CD4-positive, alpha-beta T cell treated with Interleukin-6 at 100 ng/mL for 8 hours (primary cell): ENCODE measurements at regions not wholly inside any gene's neighbourhood (a gene's known extent, or its start where the extent isn't known, plus 50 kb on each side); places are given as distances from the start of the nearest gene placed in this dataset.
"Not testable (repeated sequence)": the region's sequence is repeated elsewhere in the genome, so short reads cannot be mapped to it uniquely, and the experiment has no call there.

Source experiments
- DNase-seq: peaks from one replicate; pipeline ENCODE4 v3.0.0-alpha.2; 2020; ENCODE audit warnings: mixed read lengths, low spot score

- DNase-seq, result no peak
Observed at GRCh38 chr4:12932203-12932788, 551.8 kb downstream of the RAB28 start.

GRCh38 chr4:12929784-12930183 lies 554.4 kb downstream of the RAB28 start:
- no peak for DNase-seq

- DNase-seq, result no peak
Observed at GRCh38 chr4:12928751-12929150, 555.4 kb downstream of the RAB28 start.

GRCh38 chr4:12926189-12927066 lies 557.7 kb downstream of the RAB28 start:
- no peak for DNase-seq

GRCh38 chr4:12924728-12925320 lies 559.3 kb downstream of the RAB28 start:
- no peak for DNase-seq

GRCh38 chr4:12924253-12924652 lies 559.9 kb downstream of the RAB28 start:
- no peak for DNase-seq

- DNase-seq, result no peak
Observed at GRCh38 chr4:12912896-12913418, 571.2 kb downstream of the RAB28 start.

- DNase-seq, result no peak
Observed at GRCh38 chr4:12911750-12912358, 572.3 kb downstream of the RAB28 start.

- not testable (repeated sequence) for DNase-seq
Observed at GRCh38 chr4:12903640-12904039, 580.5 kb downstream of the RAB28 start.

GRCh38 chr4:12902735-12903134 lies 581.4 kb downstream of the RAB28 start:
- no peak for DNase-seq

GRCh38 chr4:12897954-12898353 lies 586.2 kb downstream of the RAB28 start:
- no peak for DNase-seq

- no peak for DNase-seq
Observed at GRCh38 chr4:12894062-12894461, 590.1 kb downstream of the RAB28 start.

- no peak for DNase-seq
Observed at GRCh38 chr4:12889054-12889453, 595.1 kb downstream of the RAB28 start.

- DNase-seq, result no peak
Observed at GRCh38 chr4:12884846-12885796, 599.0 kb downstream of the RAB28 start.

GRCh38 chr4:12881945-12882584 lies 602.1 kb downstream of the RAB28 start:
- no peak for DNase-seq

GRCh38 chr4:12880844-12881243 lies 603.3 kb downstream of the RAB28 start:
- no peak for DNase-seq

GRCh38 chr4:12879496-12879895 lies 604.6 kb downstream of the RAB28 start:
- DNase-seq, result no peak

- DNase-seq, result no peak
Observed at GRCh38 chr4:12875640-12876243, 608.4 kb downstream of the RAB28 start.

GRCh38 chr4:12873351-12873750 lies 610.8 kb downstream of the RAB28 start:
- no peak for DNase-seq

- DNase-seq, result no peak
Observed at GRCh38 chr4:12861422-12861821, 622.7 kb downstream of the RAB28 start.
